Fibroblast of peridontal ligament (primary cell): ENCODE measurements at regions not wholly inside any gene's neighbourhood (a gene's known extent, or its start where the extent isn't known, plus 50 kb on each side); places are given as distances from the start of the nearest gene placed in this dataset.

ENCODE experiments used
- DNase-seq: peaks from one replicate; pipeline ENCODE4 v3.0.0-alpha.2; 2010; ENCODE audit errors: extremely low read depth

DNA sequence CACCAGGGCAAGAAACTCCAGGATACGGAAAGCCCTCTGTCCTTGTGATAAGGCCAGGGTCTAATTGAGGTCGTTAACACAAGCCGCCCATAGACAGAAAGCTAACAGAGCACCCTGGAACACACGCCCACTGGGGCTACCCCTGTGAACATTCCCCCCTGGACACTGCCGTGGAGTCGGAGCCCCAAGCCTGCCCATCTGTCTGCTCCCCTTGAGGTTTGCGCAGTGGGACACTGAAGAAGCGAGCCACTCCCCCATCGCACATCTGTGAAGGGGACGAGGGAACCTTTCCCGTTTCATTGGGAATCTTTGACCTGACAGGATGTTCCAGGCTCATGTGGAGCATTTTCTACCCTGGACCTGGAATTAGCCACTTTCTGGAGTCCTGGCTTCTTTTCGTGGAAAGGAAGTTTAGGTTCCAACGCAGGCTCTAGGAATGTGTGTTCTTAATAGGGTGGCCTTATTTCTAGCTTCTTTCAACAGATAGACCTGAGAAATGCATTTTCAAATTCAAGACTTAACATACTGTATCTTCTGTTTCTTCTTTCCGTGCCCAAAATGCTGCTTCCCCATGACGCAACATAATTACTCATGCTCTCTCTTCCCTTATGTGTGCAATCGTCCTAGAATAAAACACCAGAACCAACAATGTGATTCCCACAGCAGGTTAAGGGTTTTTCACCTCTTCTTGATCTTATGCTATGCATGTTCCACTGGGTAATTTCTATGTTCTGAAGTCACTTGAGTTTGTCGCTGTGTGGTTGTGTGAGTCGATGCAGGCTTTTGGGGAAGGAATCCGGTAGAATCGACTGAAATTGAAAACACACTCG lies 161.1 kb downstream of the ERMARD start:
- no peak for DNase-seq

DNA sequence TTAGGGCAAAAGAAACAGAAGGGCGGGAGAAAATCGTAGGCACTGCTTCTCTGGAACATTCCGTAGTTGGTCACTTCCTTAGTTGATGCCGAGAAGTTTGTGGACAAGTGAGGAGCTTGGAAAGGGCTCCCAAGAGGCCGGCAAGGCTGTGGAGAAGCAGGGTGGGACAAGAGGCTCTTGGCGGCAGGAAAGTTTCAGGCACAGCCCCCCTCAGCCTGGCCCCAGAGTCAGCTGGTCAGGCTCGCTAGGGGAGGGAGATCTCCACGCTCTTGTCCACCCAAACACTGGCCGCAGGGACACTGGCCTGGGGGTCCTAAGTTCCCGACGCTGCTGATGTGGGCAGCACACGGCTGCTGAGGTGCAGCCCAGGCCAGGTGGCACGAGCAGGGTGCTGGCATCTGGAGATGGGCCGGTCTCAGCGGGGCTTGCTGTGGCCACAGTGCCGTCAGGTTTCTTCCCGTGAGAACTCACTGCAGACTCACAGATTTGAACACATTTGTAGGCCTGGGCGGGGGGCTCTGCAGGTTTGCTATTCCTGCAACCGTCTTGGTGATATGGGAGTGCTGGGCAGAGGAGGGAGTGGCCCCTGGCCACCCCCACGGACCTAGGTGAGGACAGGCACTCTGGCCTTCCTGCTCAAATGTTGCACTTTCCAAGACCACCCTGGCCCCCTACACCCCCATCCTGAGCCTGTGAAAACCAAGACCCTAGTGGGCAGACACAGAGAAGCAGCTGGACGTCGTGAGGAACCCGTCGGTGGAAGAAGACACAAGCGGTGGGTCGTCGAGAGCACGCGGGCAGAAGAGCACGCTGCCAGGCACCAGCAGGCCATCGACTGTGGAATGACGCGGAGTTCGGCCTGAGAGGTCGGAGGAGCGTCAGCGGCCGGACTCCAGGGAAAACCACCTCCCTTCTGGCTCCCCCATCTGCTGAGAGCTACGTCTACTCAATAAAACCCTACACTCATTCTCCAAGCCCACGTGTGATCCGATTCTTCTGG lies 160.1 kb downstream of the ERMARD start:
- DNase-seq = no peak

DNA sequence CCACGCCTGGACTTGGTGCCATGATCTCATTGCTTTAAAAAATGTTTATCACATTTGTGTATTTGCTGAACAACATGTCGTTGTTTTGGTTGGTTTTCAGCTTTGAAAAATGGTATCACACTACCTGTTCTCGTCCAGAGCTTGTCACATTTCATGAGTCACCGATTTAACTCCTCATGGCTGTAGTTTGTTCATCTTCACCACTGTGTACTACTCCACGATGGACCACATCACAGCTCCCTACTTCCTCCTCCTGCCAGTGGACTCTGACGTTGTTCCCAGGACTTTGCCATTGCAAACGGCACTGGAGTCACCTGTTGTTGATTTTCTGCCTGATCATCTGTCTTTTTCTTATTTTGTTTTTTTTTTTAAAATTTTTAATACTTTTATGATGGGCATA lies 157.7 kb downstream of the ERMARD start:
- DNase-seq = no peak

- DNase-seq = no peak
Observed at GRCh38 chr6:169908403-169908933, 157.0 kb downstream of the ERMARD start.

- no peak for DNase-seq
Observed at GRCh38 chr6:169907419-169908115, 156.1 kb downstream of the ERMARD start.

DNA sequence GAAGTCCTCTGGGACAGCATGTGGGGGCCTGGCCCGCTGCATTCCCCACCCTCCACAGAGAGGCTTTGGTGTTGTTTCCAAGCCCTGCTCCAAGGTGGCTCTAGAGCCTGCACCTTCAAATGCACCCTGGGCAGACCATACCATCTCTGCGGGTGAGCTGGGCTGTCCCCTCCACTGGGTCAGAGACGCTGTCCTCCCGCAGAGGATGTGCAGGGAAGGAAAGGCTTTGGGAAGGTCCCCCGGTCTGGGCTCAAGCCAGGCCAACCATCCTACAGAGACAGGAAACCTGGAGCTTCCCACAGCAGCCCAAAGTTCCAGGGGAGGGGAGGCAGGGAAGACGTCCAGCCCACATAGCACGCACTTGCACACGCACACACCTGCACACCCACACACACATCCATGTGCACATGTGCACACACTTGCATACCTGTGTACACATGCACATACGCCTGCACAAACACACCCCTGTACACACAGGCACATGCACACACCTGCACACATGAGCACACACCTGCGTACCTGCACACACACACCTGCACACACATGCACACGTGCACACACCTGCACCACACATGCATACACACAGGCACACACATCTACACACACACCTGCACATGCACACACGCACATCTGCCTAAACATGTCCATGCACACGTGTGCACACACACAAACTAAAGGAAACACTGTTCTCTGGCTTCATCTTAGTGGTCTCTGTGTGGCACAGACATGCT lies 155.4 kb downstream of the ERMARD start:
- DNase-seq = no peak

- no peak for DNase-seq
Observed at GRCh38 chr6:169906004-169906687, 154.7 kb downstream of the ERMARD start.

GRCh38 chr6:169905041-169905807 lies 153.8 kb downstream of the ERMARD start:
- DNase-seq = no peak

DNA sequence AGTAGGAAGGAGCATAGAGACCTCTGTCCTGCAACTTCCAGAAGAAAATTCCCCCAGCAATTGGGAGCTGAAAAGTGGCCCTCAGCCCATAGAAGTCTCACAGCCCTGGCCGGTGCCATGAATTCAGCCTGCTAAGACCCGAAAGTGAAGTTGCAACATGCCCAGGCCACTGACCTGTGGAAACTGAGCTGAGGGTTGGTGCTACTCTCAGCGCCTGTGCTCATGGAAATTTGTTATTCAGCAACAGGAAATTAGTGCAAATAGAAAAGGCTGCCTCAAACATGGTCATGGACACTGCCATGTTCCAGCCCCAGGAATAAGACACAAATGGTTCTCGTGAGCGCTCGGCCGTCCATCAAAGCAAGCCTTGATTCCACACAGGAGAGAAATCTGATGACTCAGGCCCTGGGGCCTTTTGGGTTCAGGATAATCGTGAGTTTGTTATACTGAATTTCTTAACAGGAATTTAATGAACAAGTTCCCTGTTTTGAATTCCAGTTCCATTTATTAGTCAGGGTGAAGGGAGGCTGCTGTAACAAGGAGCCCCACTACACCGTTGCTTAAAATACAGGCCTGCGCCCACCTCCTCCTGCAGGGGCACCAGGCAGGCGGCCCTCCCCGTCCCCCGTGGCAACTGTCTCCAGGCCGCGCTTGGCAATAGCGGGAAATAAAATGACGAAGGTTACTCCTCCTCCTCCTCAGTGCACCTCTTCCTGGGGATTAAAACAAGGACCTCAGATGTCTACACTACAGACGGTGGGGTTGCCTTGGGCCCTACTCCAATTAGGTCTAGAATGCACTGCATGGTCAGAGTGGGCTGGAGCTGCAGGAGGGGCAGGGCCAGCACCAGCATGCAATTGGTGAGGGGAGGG lies 152.9 kb downstream of the ERMARD start:
- no peak for DNase-seq

DNA sequence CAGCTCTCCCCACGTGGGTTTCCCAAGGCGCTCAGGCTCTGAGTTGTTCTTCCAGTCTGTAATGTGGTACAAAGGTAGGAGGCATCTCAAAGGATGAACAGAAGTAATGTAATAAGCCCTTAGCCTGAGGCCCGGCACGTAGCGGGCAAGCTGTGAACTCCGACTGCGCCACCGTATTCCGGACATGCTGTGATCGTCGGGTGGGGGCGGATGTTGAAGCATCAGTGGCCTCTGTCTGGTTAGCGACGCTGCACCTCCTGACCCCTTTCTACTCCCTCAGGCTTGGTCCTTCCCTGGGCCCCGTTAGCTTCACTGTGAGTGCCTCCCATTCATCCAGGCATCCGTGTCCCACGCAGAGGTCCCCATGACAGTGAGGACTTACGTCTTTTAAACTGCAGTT lies 151.7 kb downstream of the ERMARD start:
- no peak for DNase-seq

- no peak for DNase-seq
Observed at GRCh38 chr6:169902604-169903003, 151.2 kb downstream of the ERMARD start.

GRCh38 chr6:169902070-169902469 lies 150.6 kb downstream of the ERMARD start:
- no peak for DNase-seq

DNA sequence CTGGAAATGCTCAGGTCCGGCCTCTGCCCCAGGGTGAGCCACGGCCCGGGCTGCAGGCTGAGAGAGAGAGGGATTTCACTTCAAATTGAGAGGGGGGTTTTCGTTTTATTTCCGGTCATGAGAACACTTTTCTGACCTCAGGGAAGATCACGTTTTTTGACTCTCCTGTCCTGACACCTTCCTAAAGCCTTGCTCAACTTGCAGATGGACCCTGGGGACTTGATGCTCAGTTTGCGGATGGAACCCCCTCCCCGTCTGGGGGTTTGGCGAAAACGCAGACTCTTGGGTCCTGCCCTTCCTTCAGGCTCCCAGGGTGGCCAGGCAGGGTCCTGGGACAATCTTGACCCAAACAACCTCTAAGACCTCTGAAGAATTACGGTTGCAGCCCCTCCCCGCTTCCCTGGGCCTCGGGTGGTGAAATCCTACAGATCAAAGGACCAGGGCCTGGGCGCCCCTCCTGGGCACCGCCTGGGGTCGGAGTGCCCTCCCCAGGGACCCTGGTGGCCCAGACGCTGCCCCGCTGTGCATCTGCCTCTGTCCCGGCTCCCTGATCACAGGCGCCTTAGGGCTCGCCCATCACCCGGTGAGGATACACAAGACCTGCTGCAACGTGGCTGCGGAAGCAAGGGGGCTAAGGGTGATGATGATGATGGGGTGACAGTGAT lies 148.2 kb downstream of the ERMARD start:
- DNase-seq = no peak

DNA sequence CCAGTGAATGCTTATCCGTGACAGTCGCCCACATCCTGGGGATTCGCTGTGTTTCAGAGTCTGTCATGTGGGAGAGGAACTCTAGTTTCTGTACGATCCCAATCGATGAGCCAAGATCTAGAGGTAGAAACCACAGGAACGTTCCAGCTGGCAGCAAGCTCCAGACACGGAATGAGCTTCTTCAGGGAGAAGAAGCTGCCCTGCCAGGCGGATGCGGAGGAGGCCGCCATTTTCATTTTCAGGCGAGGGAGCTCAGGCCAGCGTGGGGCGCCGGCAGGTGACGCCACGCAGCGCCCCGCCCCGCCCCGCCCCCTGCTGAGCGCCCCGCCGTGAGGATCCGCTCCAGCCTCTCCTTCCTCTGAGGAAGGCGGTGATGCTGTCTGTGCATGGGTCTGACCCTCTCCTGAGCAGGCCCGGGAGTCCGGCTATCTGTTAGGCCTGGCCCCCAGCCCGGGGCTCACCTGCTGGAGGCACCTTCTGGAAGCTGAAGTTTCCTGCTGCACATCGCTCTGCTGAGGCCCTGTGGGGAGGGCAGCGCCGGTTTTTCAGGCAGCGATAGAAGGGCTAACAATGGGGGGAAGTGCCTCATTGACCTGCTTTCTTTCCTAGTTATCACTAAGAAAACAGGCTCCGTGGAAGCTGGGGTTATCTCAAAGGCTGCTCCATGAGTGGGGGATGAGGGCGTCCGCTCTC lies 147.5 kb downstream of the ERMARD start:
- DNase-seq = no peak

- no peak for DNase-seq
Observed at GRCh38 chr6:169897601-169898358, 146.4 kb downstream of the ERMARD start.

DNA sequence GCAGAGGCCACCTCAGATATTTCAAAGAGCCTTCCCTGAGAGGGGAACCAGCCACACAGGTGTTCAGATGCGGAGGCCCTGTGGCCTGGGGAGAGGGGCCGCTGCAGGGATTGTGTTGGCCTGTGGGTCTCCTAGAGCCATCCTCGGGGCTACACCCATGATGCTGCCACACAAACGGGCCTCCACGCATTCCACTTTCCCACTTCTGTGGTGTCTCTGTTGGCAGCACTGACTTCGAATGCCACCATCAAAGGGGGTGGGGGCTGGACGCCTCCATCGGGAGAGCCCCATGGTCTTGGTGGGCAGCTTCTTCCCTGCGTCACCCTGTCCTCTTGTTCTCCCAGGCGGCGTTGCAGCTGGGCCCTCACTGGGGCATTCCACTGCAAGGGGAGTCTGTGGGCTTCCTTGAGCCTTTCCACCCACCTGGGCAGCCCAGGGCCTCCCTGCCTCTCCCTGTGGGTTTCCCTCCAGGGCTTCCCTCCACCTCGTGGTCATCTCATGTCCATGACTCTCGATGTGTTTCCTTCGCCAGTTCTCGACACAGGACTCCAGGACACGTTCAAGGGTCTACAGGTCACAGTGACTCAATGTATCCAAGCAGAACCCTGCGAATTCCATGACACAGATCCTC lies 145.5 kb downstream of the ERMARD start:
- no peak for DNase-seq
